ENCODE measurements at regions not wholly inside any gene's neighbourhood (a gene's known extent, or its start where the extent isn't known, plus 50 kb on each side); places are given as distances from the start of the nearest gene placed in this dataset.

DNA sequence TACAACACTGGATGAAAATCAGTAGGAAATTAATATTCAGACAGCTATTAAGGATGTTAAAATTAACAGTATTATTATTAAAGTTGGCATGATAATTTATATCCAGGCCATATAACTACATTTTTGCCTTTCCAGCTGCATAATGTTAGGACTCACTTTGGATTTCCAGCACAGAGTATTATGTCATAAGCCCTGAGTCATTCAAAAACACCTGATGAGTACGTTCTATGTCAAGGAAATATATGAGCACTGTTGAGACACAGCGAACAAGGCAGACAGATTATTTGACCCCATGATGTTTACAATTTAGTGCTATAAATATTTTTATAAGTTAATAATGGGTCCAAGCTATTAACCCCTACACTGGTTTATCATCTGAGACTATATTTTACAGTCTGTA lies 59.8 kb upstream of the RIT2 start:
- in situ Hi-C loops (cut with MboI; ENCODE audit: low sequenced_read_pairs, unreplicated experiment) = no loop called here
- no peak for DNase-seq (ENCODE audit: low spot score)
- no peak for TF ChIP-seq CTCF (IDR thresholded peaks at IDR 0.05; ENCODE audit: borderline replicate concordance, control extremely low read depth, extremely low read depth, insufficient read depth, missing control alignments)

DNA sequence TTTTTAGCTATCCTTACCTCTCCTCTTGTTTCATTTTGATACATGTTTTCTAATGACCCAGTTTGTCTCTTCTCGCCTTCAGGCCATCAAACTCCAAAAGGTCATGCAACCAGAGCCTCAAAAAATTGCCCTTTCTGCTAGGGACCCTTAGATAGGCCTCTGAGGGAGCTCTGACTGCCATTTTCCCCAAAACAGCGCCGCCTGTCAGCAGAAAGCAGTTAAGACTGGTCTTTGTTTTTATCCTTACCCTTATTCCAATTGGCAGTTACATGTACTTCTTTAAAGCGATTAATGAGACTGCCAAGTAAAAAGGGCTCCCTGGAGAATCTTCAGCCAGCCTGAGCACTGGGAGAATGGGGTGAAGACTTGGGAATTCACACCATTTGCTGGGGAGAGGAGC lies 55.1 kb upstream of the RIT2 start:
- no peak for DNase-seq (ENCODE audit: low spot score)
- in situ Hi-C loops (cut with MboI; ENCODE audit: low sequenced_read_pairs, unreplicated experiment) = no loop called here
- TF ChIP-seq CTCF (IDR thresholded peaks at IDR 0.05; ENCODE audit: borderline replicate concordance, control extremely low read depth, extremely low read depth, insufficient read depth, missing control alignments) = no peak
